Dermis microvascular lymphatic vessel endothelial cell (primary cell): ENCODE measurements at regions not wholly inside any gene's neighbourhood (a gene's known extent, or its start where the extent isn't known, plus 50 kb on each side); places are given as distances from the start of the nearest gene placed in this dataset.
"Not testable (repeated sequence)": the region's sequence is repeated elsewhere in the genome, so short reads cannot be mapped to it uniquely, and the experiment has no call there.

ENCODE experiments used
- DNase-seq, 2 donors: peaks; one replicate each; pipeline versions ENCODE4 v3.0.0 to v3.0.0-alpha.2; 2010; ENCODE audit warnings: low read depth in 2 of 2

- no peak for DNase-seq
Measured at GRCh38 chr2:111616651-111617218, 267.3 kb downstream of the ANAPC1 start.

GRCh38 chr2:111617299-111618225 lies 266.4 kb downstream of the ANAPC1 start:
- peak in 1 of 2 donors; percentile 63 for DNase-seq

- DNase-seq: peak in 1 of 2 donors; percentile 24
Measured at GRCh38 chr2:111618226-111618977, 265.6 kb downstream of the ANAPC1 start.

GRCh38 chr2:111618978-111619902 lies 264.8 kb downstream of the ANAPC1 start:
- no peak for DNase-seq

GRCh38 chr2:111620281-111620680 lies 263.7 kb downstream of the ANAPC1 start:
- no peak for DNase-seq

- no peak for DNase-seq
Measured at GRCh38 chr2:111622859-111623258, 261.1 kb downstream of the ANAPC1 start.

GRCh38 chr2:111623380-111623779 lies 260.6 kb downstream of the ANAPC1 start:
- no peak for DNase-seq

- DNase-seq: peak in 1 of 2 donors; percentile 46
Measured at GRCh38 chr2:111624411-111625156, 259.4 kb downstream of the ANAPC1 start.

- DNase-seq: not testable (repeated sequence)
Measured at GRCh38 chr2:111625157-111625537, 258.8 kb downstream of the ANAPC1 start.

- DNase-seq: no peak
Measured at GRCh38 chr2:111626037-111626864, 257.7 kb downstream of the ANAPC1 start.

GRCh38 chr2:111626865-111627163 lies 257.2 kb downstream of the ANAPC1 start:
- no peak for DNase-seq

GRCh38 chr2:111627256-111627655 lies 256.7 kb downstream of the ANAPC1 start:
- no peak for DNase-seq

- no peak for DNase-seq
Measured at GRCh38 chr2:111628221-111628620, 255.8 kb downstream of the ANAPC1 start.

GRCh38 chr2:111629983-111630382 lies 254.0 kb downstream of the ANAPC1 start:
- no peak for DNase-seq

GRCh38 chr2:111632661-111633060 lies 251.3 kb downstream of the ANAPC1 start:
- DNase-seq: no peak

GRCh38 chr2:111633189-111633588 lies 250.8 kb downstream of the ANAPC1 start:
- no peak for DNase-seq

- DNase-seq: no peak
Measured at GRCh38 chr2:111633643-111634042, 250.3 kb downstream of the ANAPC1 start.

- no peak for DNase-seq
Measured at GRCh38 chr2:111634050-111634794, 249.8 kb downstream of the ANAPC1 start.

- no peak for DNase-seq
Measured at GRCh38 chr2:111634995-111635538, 248.9 kb downstream of the ANAPC1 start.
